DND-41 (cell line): ENCODE measurements at regions not wholly inside any gene's neighbourhood (a gene's known extent, or its start where the extent isn't known, plus 50 kb on each side); places are given as distances from the start of the nearest gene placed in this dataset.

Experiments used
- EZH2 ChIP-seq: IDR thresholded peaks from 3 replicates; pipeline ENCODE4 v1.6.1; 2012; ENCODE audit warnings: borderline replicate concordance, low read depth, mild to moderate bottlenecking, moderate library complexity, low read length, inconsistent platforms; ENCODE audit not compliant: severe bottlenecking
- TF ChIP-seq, protein P1 (sequence below): IDR thresholded peaks from 2 replicates; pipeline ENCODE4 v1.5.1; 2012; ENCODE audit warnings: borderline replicate concordance, low read length, moderate library complexity, mild to moderate bottlenecking; ENCODE audit not compliant: poor library complexity, severe bottlenecking; ENCODE audit errors: extremely low read depth

DNA sequence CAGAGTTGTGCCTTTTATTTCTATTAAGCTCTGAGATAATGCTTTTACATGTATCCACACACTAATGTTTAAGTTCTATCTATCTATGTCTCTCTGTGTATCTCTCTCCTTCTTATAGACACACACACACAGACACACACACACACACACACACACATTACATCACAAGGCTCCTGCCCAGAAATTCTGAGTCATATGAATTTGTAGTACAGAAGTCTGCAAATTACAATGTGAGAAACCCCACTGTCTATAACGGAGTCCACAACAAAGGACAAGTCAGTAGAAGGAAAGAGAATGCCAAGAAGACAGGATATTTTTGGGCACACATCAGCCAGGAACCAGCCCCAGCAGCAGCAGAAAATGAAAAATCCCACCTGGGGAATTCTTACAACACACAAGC, 142.4 kb downstream of the EN1 start:
- TF ChIP-seq, protein P1, sequence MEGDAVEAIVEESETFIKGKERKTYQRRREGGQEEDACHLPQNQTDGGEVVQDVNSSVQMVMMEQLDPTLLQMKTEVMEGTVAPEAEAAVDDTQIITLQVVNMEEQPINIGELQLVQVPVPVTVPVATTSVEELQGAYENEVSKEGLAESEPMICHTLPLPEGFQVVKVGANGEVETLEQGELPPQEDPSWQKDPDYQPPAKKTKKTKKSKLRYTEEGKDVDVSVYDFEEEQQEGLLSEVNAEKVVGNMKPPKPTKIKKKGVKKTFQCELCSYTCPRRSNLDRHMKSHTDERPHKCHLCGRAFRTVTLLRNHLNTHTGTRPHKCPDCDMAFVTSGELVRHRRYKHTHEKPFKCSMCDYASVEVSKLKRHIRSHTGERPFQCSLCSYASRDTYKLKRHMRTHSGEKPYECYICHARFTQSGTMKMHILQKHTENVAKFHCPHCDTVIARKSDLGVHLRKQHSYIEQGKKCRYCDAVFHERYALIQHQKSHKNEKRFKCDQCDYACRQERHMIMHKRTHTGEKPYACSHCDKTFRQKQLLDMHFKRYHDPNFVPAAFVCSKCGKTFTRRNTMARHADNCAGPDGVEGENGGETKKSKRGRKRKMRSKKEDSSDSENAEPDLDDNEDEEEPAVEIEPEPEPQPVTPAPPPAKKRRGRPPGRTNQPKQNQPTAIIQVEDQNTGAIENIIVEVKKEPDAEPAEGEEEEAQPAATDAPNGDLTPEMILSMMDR, result no peak
- no peak for TF ChIP-seq EZH2
